Activated naive CD4-positive, alpha-beta T cell treated with anti-CD3 and anti-CD28 coated beads, Interleukin-2, amount 10 ng/mL, durations not matched to agents 7 days and 5 days (primary cell): ENCODE measurements at regions not wholly inside any gene's neighbourhood (a gene's known extent, or its start where the extent isn't known, plus 50 kb on each side); places are given as distances from the start of the nearest gene placed in this dataset.

Experiments used
- CTCF ChIA-PET: fragments of 350-600 bp; sonication (Branson Sonifier 250); formaldehyde crosslinking; loops from one replicate; lab custom pipeline; 2021; ENCODE audit warnings: antibody characterized with exemption; lab: Charles Lee
- DNase-seq: peaks from one replicate; pipeline ENCODE4 v3.0.0-alpha.2; 2020
- H3K27ac Mint-ChIP-seq: one replicate; pipeline ENCODE4 v1.8.0; 2021; ENCODE audit warnings: mild to moderate bottlenecking, moderate library complexity, mixed read lengths
- H3K27me3 Mint-ChIP-seq: one replicate; pipeline ENCODE4 v1.8.0; 2021; ENCODE audit warnings: mild to moderate bottlenecking, mixed read lengths
- H3K36me3 Mint-ChIP-seq: one replicate; pipeline ENCODE4 v1.8.0; 2021; ENCODE audit warnings: mixed read lengths
- H3K4me1 Mint-ChIP-seq: one replicate; pipeline ENCODE4 v1.8.0; 2021; ENCODE audit warnings: mixed read lengths
- H3K4me3 Mint-ChIP-seq: one replicate; pipeline ENCODE4 v1.8.0; 2021; ENCODE audit warnings: mild to moderate bottlenecking, moderate library complexity, mixed read lengths
- H3K9me3 Mint-ChIP-seq: one replicate; pipeline ENCODE4 v1.8.0; 2021; ENCODE audit warnings: mixed read lengths

GRCh38 chr1:187870552-187870951, 1041.8 kb downstream of the PLA2G4A start:
- Mint-ChIP-seq H3K9me3 (peaks cover 7% of the 10 kb centered on the region), H3K36me3 (no peaks in the 10 kb centered on the region), H3K4me3 (no peak overlapping the region), H3K27me3 (no peaks in the 10 kb centered on the region), H3K4me1 (no peaks in the 10 kb centered on the region), H3K27ac (no peak overlapping the region)
- DNase-seq: no peak
- CTCF ChIA-PET: no interaction called here

GRCh38 chr1:187871177-187871845, 1042.6 kb downstream of the PLA2G4A start:
- no peak for DNase-seq
- Mint-ChIP-seq H3K4me3 (no peak overlapping the region), H3K27me3 (no peaks in the 10 kb centered on the region), H3K27ac (no peak overlapping the region), H3K9me3 (peaks cover 7% of the 10 kb centered on the region), H3K4me1 (no peaks in the 10 kb centered on the region), H3K36me3 (no peaks in the 10 kb centered on the region)
- CTCF ChIA-PET: no interaction called here

GRCh38 chr1:187872550-187872949, 1043.8 kb downstream of the PLA2G4A start:
- H3K4me3 Mint-ChIP-seq: no peak overlapping the region
- no peak overlapping the region for H3K27ac Mint-ChIP-seq
- CTCF ChIA-PET: no interaction called here
- no peaks in the 10 kb centered on the region for H3K27me3 Mint-ChIP-seq
- H3K9me3 Mint-ChIP-seq: peaks cover 7% of the 10 kb centered on the region
- no peaks in the 10 kb centered on the region for H3K4me1 Mint-ChIP-seq
- H3K36me3 Mint-ChIP-seq: no peaks in the 10 kb centered on the region
- DNase-seq: no peak

- CTCF ChIA-PET: no interaction called here
- Mint-ChIP-seq H3K27ac (no peak overlapping the region), H3K4me1 (no peaks in the 10 kb centered on the region), H3K27me3 (no peaks in the 10 kb centered on the region), H3K9me3 (peaks cover 7% of the 10 kb centered on the region), H3K4me3 (no peak overlapping the region), H3K36me3 (no peaks in the 10 kb centered on the region)
- DNase-seq: no peak
Observed at GRCh38 chr1:187873126-187873525, 1044.4 kb downstream of the PLA2G4A start.

GRCh38 chr1:187876775-187877174, 1048.0 kb downstream of the PLA2G4A start:
- no peaks in the 10 kb centered on the region for H3K27me3 Mint-ChIP-seq
- CTCF ChIA-PET: no interaction called here
- DNase-seq: no peak
- no peak overlapping the region for H3K27ac Mint-ChIP-seq
- H3K4me3 Mint-ChIP-seq: no peak overlapping the region
- H3K4me1 Mint-ChIP-seq: no peaks in the 10 kb centered on the region
- H3K9me3 Mint-ChIP-seq: peaks cover 8% of the 10 kb centered on the region
- no peaks in the 10 kb centered on the region for H3K36me3 Mint-ChIP-seq

GRCh38 chr1:187877220-187877619, 1048.5 kb downstream of the PLA2G4A start:
- no peaks in the 10 kb centered on the region for H3K36me3 Mint-ChIP-seq
- CTCF ChIA-PET: no interaction called here
- no peaks in the 10 kb centered on the region for H3K27me3 Mint-ChIP-seq

GRCh38 chr1:187878883-187879282, 1050.1 kb downstream of the PLA2G4A start:
- CTCF ChIA-PET: no interaction called here
- Mint-ChIP-seq H3K9me3 (peaks cover 5% of the 10 kb centered on the region), H3K4me3 (no peak overlapping the region), H3K36me3 (no peaks in the 10 kb centered on the region), H3K27me3 (no peaks in the 10 kb centered on the region), H3K27ac (no peak overlapping the region), H3K4me1 (no peaks in the 10 kb centered on the region)
- no peak for DNase-seq

More at GRCh38 chr1:187877220-187877619, 1048.5 kb downstream of the PLA2G4A start:
- no peak for DNase-seq
- peaks cover 8% of the 10 kb centered on the region for H3K9me3 Mint-ChIP-seq
- H3K4me3 Mint-ChIP-seq: no peak overlapping the region
- no peak overlapping the region for H3K27ac Mint-ChIP-seq
- no peaks in the 10 kb centered on the region for H3K4me1 Mint-ChIP-seq

- DNase-seq: no peak
- CTCF ChIA-PET: no interaction called here
- Mint-ChIP-seq H3K27ac (no peak overlapping the region), H3K9me3 (peaks cover 2% of the 10 kb centered on the region), H3K4me1 (no peaks in the 10 kb centered on the region), H3K4me3 (no peak overlapping the region), H3K27me3 (no peaks in the 10 kb centered on the region), H3K36me3 (no peaks in the 10 kb centered on the region)
Observed at GRCh38 chr1:187883356-187883755, 1054.6 kb downstream of the PLA2G4A start.

- CTCF ChIA-PET: no interaction called here
- no peak for DNase-seq
- Mint-ChIP-seq H3K27me3 (no peaks in the 10 kb centered on the region), H3K4me1 (no peaks in the 10 kb centered on the region), H3K27ac (no peak overlapping the region), H3K4me3 (no peak overlapping the region), H3K9me3 (peaks cover 9% of the 10 kb centered on the region), H3K36me3 (no peaks in the 10 kb centered on the region)
Observed at GRCh38 chr1:187891993-187892682, 1063.4 kb downstream of the PLA2G4A start.

GRCh38 chr1:187892683-187893039, 1063.9 kb downstream of the PLA2G4A start:
- DNase-seq: no peak
- H3K4me1 Mint-ChIP-seq: no peaks in the 10 kb centered on the region
- no peak overlapping the region for H3K4me3 Mint-ChIP-seq
- no peaks in the 10 kb centered on the region for H3K27me3 Mint-ChIP-seq
- no peak overlapping the region for H3K27ac Mint-ChIP-seq
- no peaks in the 10 kb centered on the region for H3K36me3 Mint-ChIP-seq
- peaks cover 9% of the 10 kb centered on the region for H3K9me3 Mint-ChIP-seq
- CTCF ChIA-PET: no interaction called here

- DNase-seq: no peak
- no peak overlapping the region for H3K4me3 Mint-ChIP-seq
- no peak overlapping the region for H3K27ac Mint-ChIP-seq
- CTCF ChIA-PET: no interaction called here
- H3K4me1 Mint-ChIP-seq: no peaks in the 10 kb centered on the region
- peaks cover 9% of the 10 kb centered on the region for H3K9me3 Mint-ChIP-seq
- H3K36me3 Mint-ChIP-seq: no peaks in the 10 kb centered on the region
- no peaks in the 10 kb centered on the region for H3K27me3 Mint-ChIP-seq
Observed at GRCh38 chr1:187893471-187893870, 1064.7 kb downstream of the PLA2G4A start.

- H3K27ac Mint-ChIP-seq: no peak overlapping the region
- no peak for DNase-seq
- H3K36me3 Mint-ChIP-seq: no peaks in the 10 kb centered on the region
- H3K27me3 Mint-ChIP-seq: no peaks in the 10 kb centered on the region
- H3K4me3 Mint-ChIP-seq: no peak overlapping the region
- H3K4me1 Mint-ChIP-seq: no peaks in the 10 kb centered on the region
- peaks cover 7% of the 10 kb centered on the region for H3K9me3 Mint-ChIP-seq
- CTCF ChIA-PET: no interaction called here
Observed at GRCh38 chr1:187894349-187894748, 1065.6 kb downstream of the PLA2G4A start.

- Mint-ChIP-seq H3K9me3 (no peaks in the 10 kb centered on the region), H3K27me3 (no peaks in the 10 kb centered on the region), H3K27ac (no peak overlapping the region), H3K4me3 (no peak overlapping the region), H3K4me1 (no peaks in the 10 kb centered on the region), H3K36me3 (no peaks in the 10 kb centered on the region)
- CTCF ChIA-PET: no interaction called here
- DNase-seq: no peak
Observed at GRCh38 chr1:187903223-187903622, 1074.5 kb downstream of the PLA2G4A start.

GRCh38 chr1:187909382-187909781, 1080.6 kb downstream of the PLA2G4A start:
- DNase-seq: no peak
- no peaks in the 10 kb centered on the region for H3K36me3 Mint-ChIP-seq
- H3K27me3 Mint-ChIP-seq: no peaks in the 10 kb centered on the region
- no peaks in the 10 kb centered on the region for H3K4me1 Mint-ChIP-seq
- CTCF ChIA-PET: no interaction called here
- no peak overlapping the region for H3K4me3 Mint-ChIP-seq
- H3K9me3 Mint-ChIP-seq: peaks cover 3% of the 10 kb centered on the region
- H3K27ac Mint-ChIP-seq: no peak overlapping the region

- Mint-ChIP-seq H3K36me3 (no peaks in the 10 kb centered on the region), H3K4me3 (no peak overlapping the region), H3K27ac (no peak overlapping the region), H3K4me1 (no peaks in the 10 kb centered on the region), H3K9me3 (peaks cover 3% of the 10 kb centered on the region), H3K27me3 (no peaks in the 10 kb centered on the region)
- DNase-seq: no peak
- CTCF ChIA-PET: no interaction called here
Observed at GRCh38 chr1:187911820-187912219, 1083.1 kb downstream of the PLA2G4A start.
